ENCODE measurements at regions not wholly inside any gene's neighbourhood (a gene's known extent, or its start where the extent isn't known, plus 50 kb on each side); places are given as distances from the start of the nearest gene placed in this dataset.

DNA sequence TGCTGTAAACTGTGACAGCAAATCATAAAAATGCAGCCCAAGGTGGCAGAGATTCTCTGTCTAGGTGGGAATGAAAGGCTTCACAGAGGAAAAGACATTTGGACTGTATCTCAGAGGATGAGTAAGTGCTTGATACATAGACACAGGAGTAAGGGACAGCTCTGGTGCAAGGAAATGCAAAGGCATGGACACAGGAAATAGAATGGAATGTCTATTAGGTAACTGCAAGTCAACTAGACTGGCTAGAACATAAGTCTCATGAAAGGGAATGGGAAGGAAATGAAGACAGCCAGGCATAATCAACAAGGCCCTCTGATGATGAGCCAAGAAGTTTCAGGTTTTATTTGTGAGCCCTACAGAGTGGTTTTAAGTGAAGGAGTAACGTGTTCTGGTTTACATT lies 321.7 kb downstream of the SUCLA2 start:
- Mint-ChIP-seq H3K4me1 (0 out of 4 replicates have a peak, but pooled peaks cover 3 to 4% of the 10 kb centered on the region in 2 experiments), H3K27ac (no peak overlapping the region), H3K27me3 (ENCODE audit: low read depth) (peaks cover 3% of the 10 kb centered on the region), H3K36me3 (ENCODE audit: insufficient read depth in 1 of 3, low read depth in 3 of 3) (no peaks in the 10 kb centered on the region), H3K4me3 (no peak overlapping the region), H3K9me3 (no peaks in the 10 kb centered on the region; a peak in 1 of 5 replicates)
- Histone ChIP-seq H4K8ac (replicated peaks; ENCODE audit: insufficient read length, low read depth, low read length) (no peak overlapping the region), H2AK5ac (ENCODE audit: insufficient read length, low read length) (no peak overlapping the region), H3K18ac (ENCODE audit: insufficient read length, low read depth, low read length) (no peak overlapping the region), H2BK120ac (ENCODE audit: low read depth, low read length, poor library complexity, severe bottlenecking) (no peak overlapping the region), H4K91ac (ENCODE audit: insufficient read length, low read depth, low read length) (no peak overlapping the region), H3K27me3 (ENCODE audit: insufficient read depth, low read length) (no peaks in the 10 kb centered on the region), H3K27ac (ENCODE audit: insufficient read length, low read depth, low read length) (no peak overlapping the region), H3K79me1 (ENCODE audit: insufficient read depth, low read depth, low read length, poor library complexity, severe bottlenecking) (no peaks in the 10 kb centered on the region), H3K79me2 (ENCODE audit: insufficient read depth, low read length) (no peaks in the 10 kb centered on the region), H3K4ac (ENCODE audit: low read depth, low read length) (no peak overlapping the region), H2BK12ac (ENCODE audit: insufficient read length, low read depth, low read length) (no peak overlapping the region), H3K14ac (ENCODE audit: insufficient read depth, low read length) (no peak overlapping the region), H3T11ph (ENCODE audit: low read length) (no peak overlapping the region), H3K4me1 (ENCODE audit: insufficient read depth, low read length) (no peaks in the 10 kb centered on the region), H3K9me3 (ENCODE audit: control insufficient read depth, low read depth, low read length) (no peaks in the 10 kb centered on the region), H2BK15ac (ENCODE audit: low read depth, low read length) (no peak overlapping the region), H2AFZ (ENCODE audit: low read length) (no peak overlapping the region), H3K23ac (ENCODE audit: insufficient read length, low read depth, low read length) (no peak overlapping the region), H3K4me2 (ENCODE audit: insufficient read depth, insufficient read length, low read length) (no peak overlapping the region), H4K5ac (ENCODE audit: insufficient read length, low read depth, low read length) (no peak overlapping the region), H4K20me1 (ENCODE audit: control insufficient read depth, insufficient read depth, insufficient read length) (no peaks in the 10 kb centered on the region), H3K23me2 (ENCODE audit: insufficient read length, low read depth, low read length, poor library complexity, severe bottlenecking) (no peaks in the 10 kb centered on the region), H3K56ac (ENCODE audit: insufficient read length, low read depth, low read length) (no peak overlapping the region), H2BK20ac (ENCODE audit: low read depth, low read length, poor library complexity, severe bottlenecking) (no peak overlapping the region), H3K9ac (ENCODE audit: extremely low read depth, insufficient read length, low read length) (no peak overlapping the region), H2BK5ac (ENCODE audit: insufficient read length, low read length) (no peak overlapping the region)
- no peak for DNase-seq
- no CpG with 5 or more reads among the region's 1 CpG for WGBS (ENCODE audit: extremely low coverage, insufficient read length, low lambda C conversion rate)
- TF ChIP-seq, protein P1, sequence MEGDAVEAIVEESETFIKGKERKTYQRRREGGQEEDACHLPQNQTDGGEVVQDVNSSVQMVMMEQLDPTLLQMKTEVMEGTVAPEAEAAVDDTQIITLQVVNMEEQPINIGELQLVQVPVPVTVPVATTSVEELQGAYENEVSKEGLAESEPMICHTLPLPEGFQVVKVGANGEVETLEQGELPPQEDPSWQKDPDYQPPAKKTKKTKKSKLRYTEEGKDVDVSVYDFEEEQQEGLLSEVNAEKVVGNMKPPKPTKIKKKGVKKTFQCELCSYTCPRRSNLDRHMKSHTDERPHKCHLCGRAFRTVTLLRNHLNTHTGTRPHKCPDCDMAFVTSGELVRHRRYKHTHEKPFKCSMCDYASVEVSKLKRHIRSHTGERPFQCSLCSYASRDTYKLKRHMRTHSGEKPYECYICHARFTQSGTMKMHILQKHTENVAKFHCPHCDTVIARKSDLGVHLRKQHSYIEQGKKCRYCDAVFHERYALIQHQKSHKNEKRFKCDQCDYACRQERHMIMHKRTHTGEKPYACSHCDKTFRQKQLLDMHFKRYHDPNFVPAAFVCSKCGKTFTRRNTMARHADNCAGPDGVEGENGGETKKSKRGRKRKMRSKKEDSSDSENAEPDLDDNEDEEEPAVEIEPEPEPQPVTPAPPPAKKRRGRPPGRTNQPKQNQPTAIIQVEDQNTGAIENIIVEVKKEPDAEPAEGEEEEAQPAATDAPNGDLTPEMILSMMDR (conservative IDR thresholded peaks at IDR 0.05), result no peak

Measured in H9 (cell line).